ENCODE measurements at regions not wholly inside any gene's neighbourhood (a gene's known extent, or its start where the extent isn't known, plus 50 kb on each side); places are given as distances from the start of the nearest gene placed in this dataset.

GRCh38 chr10:88104223-88104622, 240.8 kb downstream of the PTEN start:
- H3K79me1 ChIP-seq (ENCODE audit: low read depth, low read length) = no peaks in the 10 kb centered on the region
- no peaks in the 10 kb centered on the region for H4K20me1 ChIP-seq (replicated peaks in 1 of 2; ENCODE audit: control insufficient read depth in 1 of 2, insufficient read depth in 2 of 2, low read length in 2 of 2)
- no peaks in the 10 kb centered on the region for H3K9me3 ChIP-seq (ENCODE audit: insufficient read depth in 2 of 2, low read depth in 1 of 2, low read length in 1 of 2)
- H2BK120ac ChIP-seq (replicated peaks; ENCODE audit: low read depth, low read length) = no peak overlapping the region
- H2AFZ ChIP-seq (ENCODE audit: low read length) = no peak overlapping the region
- CTCF ChIA-PET (ENCODE audit: partially characterized antibody) = no interaction called here
- TF ChIP-seq SP4 (IDR thresholded peaks at IDR 0.05; ENCODE audit: low read length) = no peak
- TF ChIP-seq SP2 (IDR thresholded peaks at IDR 0.05; ENCODE audit: low read length) = no peak
- no peak for TF ChIP-seq CEBPB (IDR thresholded peaks at IDR 0.05; ENCODE audit: low read depth, low read length)
- TF ChIP-seq TBP (IDR thresholded peaks at IDR 0.05; ENCODE audit: low read depth, low read length) = no peak
- no peak for TF ChIP-seq TAF1 (IDR thresholded peaks at IDR 0.05; ENCODE audit: low read depth, low read length)
- TF ChIP-seq YY1 (IDR thresholded peaks at IDR 0.05; ENCODE audit: low read depth, low read length) = no peak
- no peak for TF ChIP-seq SIX5 (IDR thresholded peaks at IDR 0.05; ENCODE audit: low read depth, low read length)
- TF ChIP-seq RXRA (IDR thresholded peaks at IDR 0.05; ENCODE audit: insufficient read depth, low read depth, low read length) = no peak
- TF ChIP-seq SIN3A (conservative IDR thresholded peaks at IDR 0.05 in 1 of 2, IDR thresholded peaks at IDR 0.05 in 1 of 2; ENCODE audit: low read depth in 1 of 2, low read length in 2 of 2) = no peak
- no peak overlapping the region for H3K9ac ChIP-seq (replicated peaks in 1 of 4; ENCODE audit: extremely low read depth in 1 of 4, low read depth in 3 of 4, low read length in 3 of 4)
- H4K8ac ChIP-seq (ENCODE audit: extremely low read depth, insufficient read depth, low read length) = no peak overlapping the region
- H2BK5ac ChIP-seq (ENCODE audit: low read depth, low read length) = no peak overlapping the region
- no peak overlapping the region for H4K5ac ChIP-seq (ENCODE audit: insufficient read length, low read depth, low read length)
- H3K4me1 ChIP-seq (replicated peaks in 1 of 4; ENCODE audit: control insufficient read depth in 3 of 4, insufficient read depth in 4 of 4, low read length in 3 of 4) = no peaks in the 10 kb centered on the region; a peak in 1 of 7 replicates
- no peak overlapping the region for H4K91ac ChIP-seq (replicated peaks; ENCODE audit: insufficient read length, low read length)
- H3K27me3 ChIP-seq (replicated peaks in 1 of 4; ENCODE audit: control insufficient read depth in 3 of 4, extremely low read depth in 1 of 4, insufficient read depth in 3 of 4, low read length in 3 of 4) = no peaks in the 10 kb centered on the region
- FAIRE-seq (no peak), DNase-seq (ENCODE audit: low read depth in 1 of 2, low spot score in 2 of 2) (no peak)
- no peaks in the 10 kb centered on the region for H3K23me2 ChIP-seq (ENCODE audit: low read depth, low read length)
- POLR2A ChIA-PET (ENCODE audit: partially characterized antibody) = no interaction called here
- H3K56ac ChIP-seq (replicated peaks; ENCODE audit: insufficient read length, low read depth, low read length) = no peak overlapping the region
- no peaks in the 10 kb centered on the region for H3K79me2 ChIP-seq (ENCODE audit: control insufficient read depth in 1 of 2, insufficient read depth in 2 of 2, low read length in 2 of 2)
- no peak overlapping the region for H3K4ac ChIP-seq (replicated peaks; ENCODE audit: insufficient read length, low read depth, low read length)
- H2BK15ac ChIP-seq (ENCODE audit: low read length) = no peak overlapping the region
- no peak overlapping the region for H3K4me3 ChIP-seq (ENCODE audit: extremely low read depth in 1 of 4, insufficient read depth in 2 of 4, low read depth in 3 of 4, low read length in 4 of 4)
- WGBS, 2 experiments (ENCODE audit: extremely low coverage in 1 of 2, insufficient coverage in 1 of 2, insufficient read length in 1 of 2, insufficient replicate concordance in 2 of 2, low coverage in 1 of 2, low lambda C conversion rate in 2 of 2, missing lambda C conversion rate in 1 of 2) = 92% methylated on average over 2 of the region's 2 CpGs; no CpG with 5 or more reads in 1 of the 2 experiments
- H3K23ac ChIP-seq (ENCODE audit: insufficient read length) = no peak overlapping the region
- H3K18ac ChIP-seq (ENCODE audit: extremely low read depth, low read length) = no peak overlapping the region
- H3K27ac ChIP-seq (ENCODE audit: low read depth, low read length) = no peak overlapping the region
- H2BK12ac ChIP-seq (ENCODE audit: low read depth, low read length) = no peak overlapping the region
- H2AK5ac ChIP-seq (ENCODE audit: low read depth, low read length) = no peak overlapping the region
- no peak overlapping the region for H3K4me2 ChIP-seq (ENCODE audit: insufficient read depth in 1 of 2, low read depth in 2 of 2, low read length in 2 of 2)
- no peak overlapping the region for H2BK20ac ChIP-seq (ENCODE audit: low read length)
- H3K14ac ChIP-seq (ENCODE audit: insufficient read length) = no peak overlapping the region
- H3K36me3 ChIP-seq (ENCODE audit: control insufficient read depth in 2 of 4, insufficient read depth in 4 of 4, low read length in 3 of 4) = no peaks in the 10 kb centered on the region

All from H1 (cell line).